Glutamatergic neuron (in vitro differentiated cells): ENCODE measurements at regions not wholly inside any gene's neighbourhood (a gene's known extent, or its start where the extent isn't known, plus 50 kb on each side); places are given as distances from the start of the nearest gene placed in this dataset.

ENCODE experiments used
- DNase-seq: peaks from one replicate; pipeline ENCODE4 v3.0.0; 2022
- H3K27ac Mint-ChIP-seq: one replicate; pipeline ENCODE4 v1.8.0; 2020; ENCODE audit warnings: mild to moderate bottlenecking, mixed read lengths, inconsistent platforms; ENCODE audit not compliant: unreplicated experiment
- H3K27me3 Mint-ChIP-seq: one replicate; pipeline ENCODE4 v1.8.0; 2020; ENCODE audit warnings: mild to moderate bottlenecking, moderate library complexity, mixed read lengths, inconsistent platforms; ENCODE audit not compliant: unreplicated experiment
- H3K36me3 Mint-ChIP-seq: one replicate; pipeline ENCODE4 v1.8.0; 2020; ENCODE audit warnings: mild to moderate bottlenecking, mixed read lengths, inconsistent platforms; ENCODE audit not compliant: unreplicated experiment
- H3K4me1 Mint-ChIP-seq: one replicate; pipeline ENCODE4 v1.8.0; 2020; ENCODE audit warnings: mild to moderate bottlenecking, low read depth, mixed read lengths, inconsistent platforms; ENCODE audit not compliant: unreplicated experiment
- H3K4me3 Mint-ChIP-seq: one replicate; pipeline ENCODE4 v1.8.0; 2020; ENCODE audit warnings: mild to moderate bottlenecking, mixed read lengths, inconsistent platforms; ENCODE audit not compliant: unreplicated experiment
- H3K9me3 Mint-ChIP-seq: one replicate; pipeline ENCODE4 v1.8.0; 2020; ENCODE audit warnings: mild to moderate bottlenecking, moderate library complexity, mixed read lengths, inconsistent platforms; ENCODE audit not compliant: unreplicated experiment
- TF ChIP-seq, protein P1 (sequence below): fragments of 200-600 bp; sonication (generic); IDR thresholded peaks from one replicate; pipeline ENCODE4 v1.5.0; 2021; ENCODE audit not compliant: partially characterized antibody, unreplicated experiment

DNA sequence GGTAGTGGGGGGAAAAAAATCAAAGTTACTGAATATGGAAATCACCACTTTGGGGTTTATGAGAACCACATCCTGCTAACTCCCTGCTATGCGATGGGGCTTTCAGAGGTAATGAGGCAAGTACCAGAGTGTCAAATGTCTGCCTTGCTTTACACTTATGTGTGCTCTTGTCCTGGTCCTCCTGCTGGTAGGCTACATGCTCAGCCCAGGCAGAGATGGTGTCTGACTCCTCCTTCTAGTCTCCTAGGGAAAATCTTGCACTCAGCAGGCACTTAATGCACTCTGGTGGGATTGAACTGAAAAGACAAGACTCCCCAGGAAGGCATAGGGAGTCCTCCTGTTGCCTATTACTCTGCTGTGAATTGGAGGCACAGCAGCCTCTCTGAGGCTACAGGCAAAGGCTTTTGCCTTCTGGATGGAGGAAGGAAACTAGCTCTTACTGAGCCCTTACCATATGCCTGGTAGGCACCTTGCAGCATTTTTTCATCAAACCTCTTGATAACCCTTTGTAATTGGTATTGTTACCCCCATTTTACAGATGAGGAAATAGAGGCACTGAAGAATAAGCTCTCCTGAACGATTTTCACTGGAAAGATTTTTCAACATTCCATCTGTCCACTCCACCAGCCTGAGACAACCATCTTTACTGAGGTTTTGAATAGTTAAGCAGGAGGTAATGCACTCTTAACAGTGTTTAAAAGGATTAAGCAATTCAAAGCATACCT, 132.1 kb upstream of the PAX6 start:
- H3K36me3 Mint-ChIP-seq, result no peaks in the 10 kb centered on the region
- no peak overlapping the region for H3K4me3 Mint-ChIP-seq
- no peak for DNase-seq
- H3K27me3 Mint-ChIP-seq, result no peaks in the 10 kb centered on the region
- H3K9me3 Mint-ChIP-seq, result no peaks in the 10 kb centered on the region
- no peak overlapping the region for H3K27ac Mint-ChIP-seq
- no peaks in the 10 kb centered on the region for H3K4me1 Mint-ChIP-seq
- TF ChIP-seq, protein P1, sequence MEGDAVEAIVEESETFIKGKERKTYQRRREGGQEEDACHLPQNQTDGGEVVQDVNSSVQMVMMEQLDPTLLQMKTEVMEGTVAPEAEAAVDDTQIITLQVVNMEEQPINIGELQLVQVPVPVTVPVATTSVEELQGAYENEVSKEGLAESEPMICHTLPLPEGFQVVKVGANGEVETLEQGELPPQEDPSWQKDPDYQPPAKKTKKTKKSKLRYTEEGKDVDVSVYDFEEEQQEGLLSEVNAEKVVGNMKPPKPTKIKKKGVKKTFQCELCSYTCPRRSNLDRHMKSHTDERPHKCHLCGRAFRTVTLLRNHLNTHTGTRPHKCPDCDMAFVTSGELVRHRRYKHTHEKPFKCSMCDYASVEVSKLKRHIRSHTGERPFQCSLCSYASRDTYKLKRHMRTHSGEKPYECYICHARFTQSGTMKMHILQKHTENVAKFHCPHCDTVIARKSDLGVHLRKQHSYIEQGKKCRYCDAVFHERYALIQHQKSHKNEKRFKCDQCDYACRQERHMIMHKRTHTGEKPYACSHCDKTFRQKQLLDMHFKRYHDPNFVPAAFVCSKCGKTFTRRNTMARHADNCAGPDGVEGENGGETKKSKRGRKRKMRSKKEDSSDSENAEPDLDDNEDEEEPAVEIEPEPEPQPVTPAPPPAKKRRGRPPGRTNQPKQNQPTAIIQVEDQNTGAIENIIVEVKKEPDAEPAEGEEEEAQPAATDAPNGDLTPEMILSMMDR, result no peak

DNA sequence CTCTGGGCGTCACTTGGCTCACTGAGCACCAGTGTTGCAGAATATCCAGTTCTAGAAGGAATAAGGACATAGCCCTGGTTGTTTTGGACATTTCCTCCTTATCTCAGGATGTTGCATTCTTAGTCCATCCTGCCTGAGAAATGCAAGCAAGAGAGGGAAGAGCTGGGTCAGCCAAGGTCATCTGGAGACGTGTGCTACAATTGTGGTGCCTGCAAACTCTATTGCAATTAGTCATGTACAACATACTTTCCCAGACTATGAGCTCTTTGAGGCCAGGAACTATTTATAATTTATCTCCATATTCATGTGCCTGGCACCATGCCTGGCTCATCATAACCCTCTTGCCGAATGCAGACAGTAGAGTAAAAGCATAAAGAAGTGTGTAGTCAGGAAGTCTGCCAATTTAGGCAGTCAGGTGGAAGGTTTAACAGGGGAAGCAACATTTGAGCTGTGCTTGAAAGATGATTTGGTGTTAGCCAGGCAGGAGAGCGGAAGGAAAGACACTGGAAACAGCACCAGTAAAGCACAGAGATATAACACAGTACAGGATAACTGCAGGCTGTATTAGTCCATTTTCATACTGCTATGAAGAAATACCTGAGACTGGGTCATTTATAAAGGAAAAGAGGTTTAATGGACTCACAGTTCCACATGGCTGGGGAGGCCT, 129.4 kb upstream of the PAX6 start:
- TF ChIP-seq, protein P1, result no peak
- Mint-ChIP-seq H3K36me3 (no peaks in the 10 kb centered on the region), H3K27me3 (no peaks in the 10 kb centered on the region), H3K4me1 (peaks cover 4% of the 10 kb centered on the region), H3K27ac (no peak overlapping the region), H3K4me3 (no peak overlapping the region), H3K9me3 (no peaks in the 10 kb centered on the region)
- DNase-seq, result no peak

DNA sequence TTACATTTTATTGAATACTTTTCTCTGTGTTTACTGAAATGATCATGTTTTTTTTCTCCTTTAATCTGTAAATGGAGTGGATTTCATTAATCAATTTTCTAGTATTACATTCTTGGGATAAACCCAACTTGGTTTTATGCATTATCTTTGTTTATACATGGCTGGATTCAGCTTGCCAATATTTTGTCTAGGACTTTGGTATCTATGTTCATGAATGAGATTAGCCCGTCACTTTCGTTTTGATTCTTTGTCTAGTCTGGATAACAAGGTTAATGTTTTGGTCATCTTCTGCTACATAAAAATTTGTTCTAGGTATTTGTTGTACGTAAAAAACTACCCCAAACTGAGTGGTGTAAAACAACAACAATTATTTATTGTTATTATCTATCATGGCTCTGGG, 127.9 kb upstream of the PAX6 start:
- no peak overlapping the region for H3K27ac Mint-ChIP-seq
- H3K9me3 Mint-ChIP-seq, result no peaks in the 10 kb centered on the region
- no peaks in the 10 kb centered on the region for H3K27me3 Mint-ChIP-seq
- TF ChIP-seq, protein P1, result no peak
- DNase-seq, result no peak
- no peaks in the 10 kb centered on the region for H3K36me3 Mint-ChIP-seq
- no peak overlapping the region for H3K4me3 Mint-ChIP-seq
- peaks cover 4% of the 10 kb centered on the region for H3K4me1 Mint-ChIP-seq

DNA sequence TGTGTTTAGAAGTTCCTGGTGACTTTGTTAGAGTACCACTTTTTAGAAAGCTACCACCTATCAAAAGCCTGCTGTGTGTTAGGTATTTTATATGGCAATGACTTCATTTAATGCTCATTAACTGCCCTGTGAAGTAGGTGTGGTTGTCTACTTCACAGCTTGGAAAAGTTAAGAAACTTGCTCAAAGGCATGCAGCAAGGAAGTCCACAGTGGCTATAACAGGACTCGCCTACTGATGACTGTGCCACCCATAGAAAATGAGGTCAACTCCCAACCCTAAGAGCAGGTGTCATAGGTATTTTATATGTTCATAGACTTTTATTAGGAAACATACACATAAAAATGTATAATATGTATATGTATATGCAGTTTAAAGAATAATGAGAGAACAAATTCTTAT, 125.2 kb upstream of the PAX6 start:
- DNase-seq, result no peak
- Mint-ChIP-seq H3K36me3 (no peaks in the 10 kb centered on the region), H3K4me3 (no peak overlapping the region), H3K9me3 (no peaks in the 10 kb centered on the region), H3K27ac (no peak overlapping the region), H3K27me3 (no peaks in the 10 kb centered on the region), H3K4me1 (peaks cover 18% of the 10 kb centered on the region)
- TF ChIP-seq, protein P1, result no peak

DNA sequence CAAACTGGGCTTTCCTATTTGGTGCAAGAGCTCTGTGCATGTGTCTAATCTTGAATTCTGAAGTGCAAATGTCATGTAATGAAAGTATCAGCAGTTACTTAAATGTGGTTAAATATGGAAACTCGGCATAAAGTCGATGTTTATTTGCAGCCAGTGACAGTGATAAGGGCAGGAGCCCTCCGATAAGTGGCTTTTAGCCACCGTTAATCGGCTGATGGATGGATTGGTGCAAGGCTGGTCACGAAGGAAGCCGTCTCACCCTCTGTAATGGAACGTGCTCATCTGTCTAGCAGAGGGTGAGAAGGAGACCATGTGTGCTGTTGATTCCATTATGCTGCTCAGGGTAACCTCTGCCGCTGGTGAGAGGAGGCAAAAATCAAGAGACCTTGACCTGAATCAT, 121.8 kb upstream of the PAX6 start:
- Mint-ChIP-seq H3K4me3 (peak overlapping the region; percentile 39), H3K27ac (peak overlapping the region; percentile 39), H3K9me3 (peaks cover 4% of the 10 kb centered on the region), H3K4me1 (peaks cover 28% of the 10 kb centered on the region), H3K27me3 (no peaks in the 10 kb centered on the region), H3K36me3 (no peaks in the 10 kb centered on the region)
- TF ChIP-seq, protein P1, result no peak
- peak; percentile 31 for DNase-seq
